Suprapubic skin (tissue), 4 donors: ENCODE measurements at regions not wholly inside any gene's neighbourhood (a gene's known extent, or its start where the extent isn't known, plus 50 kb on each side); places are given as distances from the start of the nearest gene placed in this dataset.

ENCODE experiments used
- DNase-seq, 2 donors: peaks; one replicate each; pipeline ENCODE4 v3.0.0-alpha.2; 2019; ENCODE audit warnings: low spot score in 2 of 2
- H3K27ac ChIP-seq: fragments of 200-600 bp; sonication (generic); one replicate; pipeline ENCODE4 v1.5.1; 2019
- H3K27me3 ChIP-seq: fragments of 200-600 bp; sonication (generic); one replicate; pipeline ENCODE4 v1.5.1; 2019
- H3K36me3 ChIP-seq: fragments of 200-600 bp; sonication (generic); one replicate; pipeline ENCODE4 v1.5.1; 2019
- H3K4me1 ChIP-seq: fragments of 200-600 bp; sonication (generic); one replicate; pipeline ENCODE4 v1.5.1; 2019
- H3K4me3 ChIP-seq: fragments of 200-600 bp; sonication (generic); one replicate; pipeline ENCODE4 v1.5.1; 2019; ENCODE audit warnings: mild to moderate bottlenecking
- H3K9me3 ChIP-seq: fragments of 200-600 bp; sonication (generic); one replicate; pipeline ENCODE4 v1.5.1; 2019
- CTCF ChIP-seq, 2 donors: fragments of 200-600 bp in 1 of 2; fragments of 450-650 bp in 1 of 2; sonication (generic) in 1 of 2; IDR thresholded peaks; one replicate each; pipeline ENCODE4 v1.5.1; 2016 to 2019; ENCODE audit warnings: antibody characterized with exemption in 2 of 2, mild to moderate bottlenecking in 1 of 2, moderate library complexity in 1 of 2
- EP300 ChIP-seq: sonication (generic); formaldehyde crosslinking; IDR thresholded peaks from one replicate; pipeline ENCODE4 v1.6.1; 2017; ENCODE audit warnings: antibody characterized with exemption
- POLR2A ChIP-seq, 2 donors: fragments of 450-650 bp; IDR thresholded peaks; one replicate each; pipeline ENCODE4 v1.6.1; 2017; ENCODE audit warnings: antibody characterized with exemption in 2 of 2, mild to moderate bottlenecking in 2 of 2, moderate library complexity in 2 of 2
- POLR2AphosphoS5 ChIP-seq, 3 donors: sonication (generic); formaldehyde crosslinking; IDR thresholded peaks; one replicate each; pipeline ENCODE4 v1.6.1; 2017; ENCODE audit warnings: antibody characterized with exemption in 3 of 3
- whole genome bisulfite sequencing: methylation state at CpG from one replicate; pipeline ENCODE4 v1.1.5; 2018; 5-methylcytosine and 5-hydroxymethylcytosine counted together

GRCh38 chr18:33838054-33838453, 260.0 kb downstream of the ASXL3 start:
- no peak for DNase-seq
- Histone ChIP-seq H3K27ac (no peak overlapping the region), H3K4me1 (no peaks in the 10 kb centered on the region), H3K36me3 (no peaks in the 10 kb centered on the region), H3K4me3 (no peak overlapping the region), H3K9me3 (no peaks in the 10 kb centered on the region), H3K27me3 (no peaks in the 10 kb centered on the region)
- 79% methylated on average over 1 of the region's 1 CpG for WGBS
- TF ChIP-seq POLR2AphosphoS5 (IDR thresholded peaks at IDR 0.05) (no peak), EP300 (no peak)

GRCh38 chr18:33837191-33837590, 259.2 kb downstream of the ASXL3 start:
- no peak for TF ChIP-seq POLR2A (IDR thresholded peaks at IDR 0.05)
- H3K27ac ChIP-seq: no peak overlapping the region

GRCh38 chr18:33836564-33836963, 258.5 kb downstream of the ASXL3 start:
- Histone ChIP-seq H3K4me1 (no peaks in the 10 kb centered on the region), H3K4me3 (no peak overlapping the region), H3K27ac (no peak overlapping the region), H3K9me3 (peaks cover 5% of the 10 kb centered on the region), H3K36me3 (no peaks in the 10 kb centered on the region), H3K27me3 (no peaks in the 10 kb centered on the region)
- WGBS: 65% methylated on average over 4 of the region's 4 CpGs
- TF ChIP-seq POLR2A (IDR thresholded peaks at IDR 0.05) (no peak), POLR2AphosphoS5 (IDR thresholded peaks at IDR 0.05) (no peak), EP300 (no peak), CTCF (IDR thresholded peaks at IDR 0.05) (no peak)
- no peak for DNase-seq

More at GRCh38 chr18:33837191-33837590, 259.2 kb downstream of the ASXL3 start:
- Histone ChIP-seq H3K9me3 (peaks cover 4% of the 10 kb centered on the region), H3K27me3 (no peaks in the 10 kb centered on the region), H3K4me1 (no peaks in the 10 kb centered on the region), H3K4me3 (no peak overlapping the region), H3K36me3 (no peaks in the 10 kb centered on the region)
- DNase-seq: no peak

GRCh38 chr18:33835419-33835818, 257.4 kb downstream of the ASXL3 start:
- Histone ChIP-seq H3K9me3 (peaks cover 5% of the 10 kb centered on the region), H3K27me3 (no peaks in the 10 kb centered on the region), H3K27ac (no peak overlapping the region), H3K4me3 (no peak overlapping the region), H3K4me1 (no peaks in the 10 kb centered on the region), H3K36me3 (no peaks in the 10 kb centered on the region)
- TF ChIP-seq POLR2A (IDR thresholded peaks at IDR 0.05) (no peak), POLR2AphosphoS5 (IDR thresholded peaks at IDR 0.05) (no peak), EP300 (no peak), CTCF (IDR thresholded peaks at IDR 0.05) (no peak)
- WGBS: 94% methylated on average over 7 of the region's 7 CpGs
- DNase-seq: no peak

- TF ChIP-seq POLR2AphosphoS5 (IDR thresholded peaks at IDR 0.05) (no peak), EP300 (no peak), POLR2A (IDR thresholded peaks at IDR 0.05) (no peak), CTCF (IDR thresholded peaks at IDR 0.05) (no peak)
- no peak for DNase-seq
- Histone ChIP-seq H3K27ac (no peak overlapping the region), H3K27me3 (no peaks in the 10 kb centered on the region), H3K4me1 (no peaks in the 10 kb centered on the region), H3K9me3 (peaks cover 5% of the 10 kb centered on the region), H3K36me3 (no peaks in the 10 kb centered on the region), H3K4me3 (no peak overlapping the region)
- WGBS: 92% methylated on average over 1 of the region's 1 CpG
Measured at GRCh38 chr18:33833842-33834241, 255.8 kb downstream of the ASXL3 start.

GRCh38 chr18:33831424-33831823, 253.4 kb downstream of the ASXL3 start:
- Histone ChIP-seq H3K4me1 (no peaks in the 10 kb centered on the region), H3K36me3 (no peaks in the 10 kb centered on the region), H3K4me3 (no peak overlapping the region), H3K27me3 (no peaks in the 10 kb centered on the region), H3K9me3 (peaks cover 5% of the 10 kb centered on the region), H3K27ac (no peak overlapping the region)
- no peak for DNase-seq
- 0% methylated on average over 1 of the region's 1 CpG for WGBS
- no peak for TF ChIP-seq CTCF (IDR thresholded peaks at IDR 0.05)
- TF ChIP-seq POLR2A (IDR thresholded peaks at IDR 0.05): no peak
- TF ChIP-seq POLR2AphosphoS5 (IDR thresholded peaks at IDR 0.05): no peak
- TF ChIP-seq EP300: no peak
